ENCODE measurements at regions not wholly inside any gene's neighbourhood (a gene's known extent, or its start where the extent isn't known, plus 50 kb on each side); places are given as distances from the start of the nearest gene placed in this dataset.

- TF ChIP-seq CTCF (conservative IDR thresholded peaks at IDR 0.05) (no peak), ZFX (IDR thresholded peaks at IDR 0.05) (no peak)
Observed at GRCh38 chr1:222424826-222425225, 123.1 kb downstream of the HHIPL2 start.

All from C4-2B (cell line).